Right kidney (tissue), 1 donor: ENCODE measurements at regions not wholly inside any gene's neighbourhood (a gene's known extent, or its start where the extent isn't known, plus 50 kb on each side); places are given as distances from the start of the nearest gene placed in this dataset.
"Not testable (repeated sequence)": the region's sequence is repeated elsewhere in the genome, so short reads cannot be mapped to it uniquely, and the experiment has no call there.

ENCODE experiments used
- DNase-seq: peaks from one replicate; pipeline ENCODE4 v3.0.0-alpha.2; 2016

- DNase-seq: not testable (repeated sequence)
Measured at GRCh38 chr4:127343123-127343522, 289.6 kb upstream of the INTU start.

DNA sequence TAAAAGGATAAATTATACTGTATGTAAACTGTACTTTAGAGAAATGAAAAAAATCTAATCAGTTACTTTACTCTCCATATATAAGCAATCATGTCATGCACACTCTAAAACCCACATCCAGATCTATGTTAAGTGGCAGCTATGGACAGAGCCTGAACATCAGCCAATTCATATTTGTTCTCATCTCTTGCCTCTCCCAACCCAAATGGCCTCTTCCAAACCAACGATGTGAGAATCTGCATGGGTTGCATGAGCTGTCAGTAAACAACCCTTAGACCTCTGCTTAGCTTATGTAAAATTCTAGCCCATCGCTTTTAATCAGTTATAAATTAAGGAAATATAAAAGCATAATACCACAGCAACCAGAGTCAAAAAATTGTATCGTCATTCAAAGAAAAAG is 288.7 kb upstream of the INTU start:
- DNase-seq: no peak

DNA sequence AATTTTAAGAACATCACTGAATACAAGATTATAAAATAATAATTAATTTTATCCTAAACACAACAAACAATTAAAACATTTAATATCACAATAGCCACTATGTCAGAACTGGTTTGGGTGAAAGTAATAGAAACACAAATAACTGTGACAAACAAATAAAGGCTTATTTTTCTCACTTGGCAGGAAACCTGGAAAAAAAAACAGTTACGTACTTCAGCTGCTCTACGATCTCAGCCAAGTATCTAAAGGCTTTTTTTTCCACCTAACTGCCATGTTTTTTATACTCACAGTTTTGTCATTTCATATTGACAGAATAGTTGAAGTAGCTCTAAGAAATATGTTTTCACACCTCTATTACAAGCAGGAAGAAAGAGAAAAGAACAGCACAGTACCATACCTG is 284.8 kb upstream of the INTU start:
- no peak for DNase-seq

DNA sequence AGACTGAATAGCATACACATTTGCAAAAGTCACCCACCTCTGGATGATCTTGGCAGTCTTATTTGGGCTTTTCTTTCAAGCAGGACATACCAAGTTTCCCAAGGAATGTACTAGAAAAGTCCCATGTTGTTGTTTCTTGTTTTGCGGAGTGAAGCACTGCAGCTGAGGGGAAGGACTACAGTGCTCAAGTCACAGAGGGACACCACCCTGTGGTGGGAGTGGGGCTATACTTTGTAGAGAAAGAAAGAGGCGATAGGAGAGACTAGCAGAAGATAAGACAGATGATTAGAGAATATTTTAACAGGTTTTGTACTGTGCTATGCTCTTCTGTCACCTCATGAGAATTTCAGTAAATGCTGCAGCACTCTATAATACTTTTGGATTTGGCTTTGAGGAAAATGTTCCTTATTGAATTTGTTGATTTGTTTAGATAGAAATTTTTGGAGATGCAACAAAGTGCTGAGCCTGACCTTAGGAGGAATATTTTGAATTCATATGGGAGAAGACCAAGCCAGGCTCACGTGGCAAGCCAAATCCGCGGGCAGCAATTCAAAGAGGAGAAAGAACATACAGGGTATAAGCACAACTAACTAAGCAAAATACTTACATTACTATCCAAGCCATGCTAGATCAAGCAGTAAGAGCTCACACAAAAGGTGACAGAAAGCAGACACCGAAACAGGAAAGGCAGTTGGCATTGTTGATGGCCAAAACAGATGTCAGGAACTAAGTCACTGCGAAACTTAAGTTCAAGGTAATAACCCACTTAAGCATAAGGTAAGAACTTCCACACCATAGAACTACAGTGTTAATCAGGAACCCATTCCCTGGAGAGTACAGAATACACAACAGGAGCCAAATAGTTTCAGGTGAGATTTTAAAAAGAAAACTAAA is 280.3 kb upstream of the INTU start:
- no peak for DNase-seq

DNA sequence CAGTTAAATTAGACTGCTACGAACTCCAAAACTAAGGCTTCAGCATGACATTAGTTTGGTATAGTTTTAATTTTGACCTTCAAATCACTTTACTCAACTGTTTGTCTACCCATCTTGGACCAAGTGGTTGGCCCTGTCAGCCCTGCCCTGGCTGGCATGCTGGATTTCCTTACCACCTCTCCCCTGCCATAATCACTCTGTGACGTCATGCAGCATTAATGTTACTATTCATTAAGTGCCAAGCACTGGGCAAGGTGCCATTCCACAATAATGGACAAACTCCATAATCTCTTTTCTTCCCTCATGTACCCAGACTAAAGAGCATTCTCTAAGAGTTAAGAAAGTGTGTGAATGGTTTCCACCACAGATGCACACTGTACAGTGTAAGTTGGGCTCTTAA is 277.0 kb upstream of the INTU start:
- DNase-seq: no peak

- DNase-seq: no peak
Measured at GRCh38 chr4:127357765-127358164, 275.0 kb upstream of the INTU start.

- DNase-seq: no peak
Measured at GRCh38 chr4:127362686-127363085, 270.1 kb upstream of the INTU start.

DNA sequence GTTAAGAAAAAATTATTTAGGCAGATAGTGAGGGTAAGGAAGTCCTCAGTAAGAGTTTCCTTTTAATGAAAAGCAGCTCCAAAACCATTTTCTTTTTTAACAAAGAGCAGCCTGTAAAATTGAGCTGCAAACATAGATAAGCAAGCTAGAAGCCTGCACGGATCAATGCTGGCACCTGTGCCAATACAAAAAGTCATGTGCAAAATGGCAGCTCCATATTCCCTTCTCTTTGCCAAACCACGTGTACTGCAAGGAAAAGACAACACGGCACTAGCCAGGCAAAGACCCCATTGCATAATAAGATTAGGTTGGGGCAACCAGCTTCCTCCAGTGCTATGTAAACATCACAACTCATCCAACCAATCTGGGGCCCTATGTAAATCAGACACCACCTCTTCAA is 268.4 kb upstream of the INTU start:
- no peak for DNase-seq

DNA sequence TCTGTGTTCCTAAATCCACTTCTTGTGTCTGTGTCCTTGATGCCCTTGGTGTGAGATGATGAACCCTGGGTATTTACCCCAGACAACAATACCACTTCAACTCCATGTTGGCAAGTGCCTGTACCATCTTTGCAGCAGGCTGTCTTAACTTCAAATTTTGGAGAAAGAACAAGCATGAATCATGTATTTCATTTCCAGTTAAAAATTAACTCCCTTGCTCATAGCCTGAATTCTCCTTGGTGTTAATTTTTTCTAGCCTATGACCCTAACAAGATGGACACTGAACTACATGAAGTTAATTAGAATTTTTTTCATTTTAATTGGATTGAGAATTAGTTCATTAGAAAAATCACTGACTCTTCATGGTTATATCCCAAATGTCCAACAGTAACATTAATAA is 267.8 kb upstream of the INTU start:
- DNase-seq: no peak

GRCh38 chr4:127370604-127371003 is 262.2 kb upstream of the INTU start:
- no peak for DNase-seq

DNA sequence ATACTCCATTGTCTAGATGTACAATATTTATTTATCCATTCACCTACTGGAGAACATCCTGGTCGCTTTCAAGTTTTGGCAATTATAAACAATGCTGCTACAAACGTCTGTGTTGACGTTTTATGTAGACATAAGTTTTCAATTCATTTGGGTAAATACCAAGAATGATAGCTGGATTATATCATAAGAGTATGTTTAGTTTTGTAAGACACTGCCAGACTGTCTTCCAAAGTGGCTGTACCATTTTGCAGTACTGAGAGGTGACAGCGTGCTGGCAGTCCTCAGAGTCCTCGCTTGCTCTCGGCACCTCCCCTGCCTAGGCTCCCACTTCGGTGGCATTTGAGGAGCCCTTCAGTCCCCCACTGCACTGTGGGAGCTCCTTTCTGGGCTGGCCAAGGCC is 253.3 kb upstream of the INTU start:
- DNase-seq: no peak

- not testable (repeated sequence) for DNase-seq
Measured at GRCh38 chr4:127379948-127380347, 252.8 kb upstream of the INTU start.

DNA sequence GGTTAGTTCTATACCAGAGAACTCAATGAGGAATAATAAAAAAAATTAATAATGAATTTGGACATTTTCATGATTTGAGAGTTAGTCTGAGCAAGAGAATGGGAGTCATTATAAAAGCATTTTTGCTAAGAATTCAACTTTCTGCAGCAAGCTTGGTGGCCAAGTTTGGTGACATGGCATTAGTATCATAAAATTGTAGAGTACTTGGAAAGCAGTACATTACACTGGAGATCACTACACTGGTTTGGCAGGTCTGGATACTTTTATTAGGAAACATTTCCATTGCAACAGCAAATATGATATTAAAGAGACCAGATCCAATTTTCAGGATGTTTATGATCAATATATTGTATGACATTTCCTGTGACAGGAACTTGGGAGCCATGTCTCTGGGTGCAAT is 249.1 kb upstream of the INTU start:
- no peak for DNase-seq

DNA sequence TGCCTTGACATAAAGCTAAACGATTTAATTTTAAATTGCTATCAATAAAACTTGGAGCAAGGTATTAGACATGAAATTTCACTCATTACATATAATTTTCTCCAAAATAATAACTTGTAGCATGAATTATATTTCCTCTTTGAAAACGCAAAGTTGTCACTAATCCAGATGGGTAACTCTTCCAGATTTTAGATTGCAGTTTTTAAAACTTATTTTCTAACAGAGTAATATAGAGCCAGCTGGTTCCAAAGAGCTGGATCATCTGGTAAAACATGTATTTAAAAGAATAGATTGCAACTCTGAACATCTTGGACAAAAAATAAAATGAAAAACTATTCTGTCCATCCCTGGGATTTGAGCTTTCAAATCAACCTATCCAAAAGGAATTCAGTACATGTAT is 238.2 kb upstream of the INTU start:
- DNase-seq: no peak

DNA sequence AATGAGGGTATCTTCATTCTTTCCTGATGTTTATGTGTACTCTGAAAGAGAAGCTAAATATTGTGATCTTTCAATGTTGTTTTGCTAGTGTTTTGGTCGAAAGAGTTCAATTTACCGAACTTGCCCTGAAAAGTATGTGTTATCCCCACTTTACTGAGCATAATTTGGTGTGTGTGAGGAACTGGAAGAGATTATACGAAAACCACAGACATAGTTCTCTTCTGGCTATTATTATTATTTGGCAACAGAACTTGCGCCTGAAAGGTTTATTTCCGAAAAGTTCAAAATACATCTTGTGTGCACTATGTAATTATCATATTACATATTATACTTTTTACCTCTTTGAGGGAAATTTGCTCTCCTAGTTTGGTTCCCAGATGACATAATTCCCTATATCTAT is 232.5 kb upstream of the INTU start:
- DNase-seq: no peak

- DNase-seq: no peak
Measured at GRCh38 chr4:127400731-127401346, 231.9 kb upstream of the INTU start.

- no peak for DNase-seq
Measured at GRCh38 chr4:127403471-127404084, 229.2 kb upstream of the INTU start.

GRCh38 chr4:127406187-127406586 is 226.6 kb upstream of the INTU start:
- DNase-seq: no peak

- not testable (repeated sequence) for DNase-seq
Measured at GRCh38 chr4:127407572-127407971, 225.2 kb upstream of the INTU start.

GRCh38 chr4:127410201-127410600 is 222.6 kb upstream of the INTU start:
- no peak for DNase-seq

DNA sequence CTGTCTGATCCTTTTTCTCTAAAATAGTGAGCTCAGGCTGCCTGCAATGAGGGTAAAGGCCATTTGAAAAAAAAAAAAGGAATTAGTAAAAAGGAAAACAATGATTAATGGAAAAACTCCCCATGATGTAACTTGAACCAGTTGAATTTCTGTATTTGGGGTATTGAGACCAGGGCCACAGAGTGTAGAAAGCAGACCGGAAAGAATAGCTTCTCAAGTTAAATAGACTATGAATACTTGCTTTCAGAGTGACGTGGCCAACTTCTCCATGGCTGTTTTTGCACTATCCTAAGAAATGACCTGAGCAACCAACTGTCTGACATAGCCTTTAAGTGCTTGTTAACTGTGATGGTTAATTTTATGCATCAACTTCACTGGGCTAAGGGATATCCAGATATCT is 222.1 kb upstream of the INTU start:
- DNase-seq: no peak

GRCh38 chr4:127414951-127415606 is 217.7 kb upstream of the INTU start:
- DNase-seq: no peak

- no peak for DNase-seq
Measured at GRCh38 chr4:127416115-127416514, 216.6 kb upstream of the INTU start.
